Vagina (tissue), 2 donors: ENCODE measurements at regions not wholly inside any gene's neighbourhood (a gene's known extent, or its start where the extent isn't known, plus 50 kb on each side); places are given as distances from the start of the nearest gene placed in this dataset.

Experiments
- DNase-seq, 2 donors: peaks; one replicate each; pipeline ENCODE4 v3.0.0-alpha.2; 2017; ENCODE audit errors: extremely low spot score in 2 of 2
- H3K27ac ChIP-seq: fragments of 200-600 bp; sonication (generic); one replicate; pipeline ENCODE4 v1.5.1; 2019
- H3K27me3 ChIP-seq: fragments of 200-600 bp; sonication (generic); one replicate; pipeline ENCODE4 v1.5.1; 2019
- H3K36me3 ChIP-seq, 2 donors: fragments of 200-600 bp; sonication (generic); one replicate each; pipeline ENCODE4 v1.5.1; 2017 to 2019
- H3K4me1 ChIP-seq: fragments of 200-600 bp; sonication (generic); one replicate; pipeline ENCODE4 v1.5.1; 2019
- H3K4me3 ChIP-seq, 2 donors: fragments of 200-600 bp; sonication (generic); 1 replicate in 1 of 2; 2 replicates in 1 of 2; pipeline ENCODE4 v1.5.1; 2016 to 2019
- H3K9me3 ChIP-seq: fragments of 200-600 bp; sonication (generic); one replicate; pipeline ENCODE4 v1.5.1; 2019
- POLR2A ChIP-seq, 2 donors: fragments of 450-650 bp; IDR thresholded peaks; one replicate each; pipeline ENCODE4 v1.6.1; 2017; ENCODE audit warnings: antibody characterized with exemption in 2 of 2, mild to moderate bottlenecking in 2 of 2, moderate library complexity in 2 of 2
- POLR2AphosphoS5 ChIP-seq, 2 donors: sonication (generic); formaldehyde crosslinking; IDR thresholded peaks; one replicate each; pipeline ENCODE4 v1.9.0; 2017; ENCODE audit warnings: antibody characterized with exemption in 2 of 2, mild to moderate bottlenecking in 2 of 2, low read depth in 1 of 2; ENCODE audit not compliant: insufficient read depth in 1 of 2
- intact Hi-C: fragments of 100-400 bp; cut with DNase I; formaldehyde crosslinking; loops from one replicate; pipeline ENCODE4 v1.15.1; 2023
- TF ChIP-seq, protein P1 (sequence below), 3 experiments: fragments of 450-650 bp in 2 of 3; fragments of 200-600 bp in 1 of 3; sonication (generic) in 1 of 3; IDR thresholded peaks; one replicate each; pipeline ENCODE4 v1.5.1; 2017 to 2019; ENCODE audit warnings: antibody characterized with exemption in 3 of 3, mild to moderate bottlenecking in 2 of 3, moderate library complexity in 2 of 3

DNA sequence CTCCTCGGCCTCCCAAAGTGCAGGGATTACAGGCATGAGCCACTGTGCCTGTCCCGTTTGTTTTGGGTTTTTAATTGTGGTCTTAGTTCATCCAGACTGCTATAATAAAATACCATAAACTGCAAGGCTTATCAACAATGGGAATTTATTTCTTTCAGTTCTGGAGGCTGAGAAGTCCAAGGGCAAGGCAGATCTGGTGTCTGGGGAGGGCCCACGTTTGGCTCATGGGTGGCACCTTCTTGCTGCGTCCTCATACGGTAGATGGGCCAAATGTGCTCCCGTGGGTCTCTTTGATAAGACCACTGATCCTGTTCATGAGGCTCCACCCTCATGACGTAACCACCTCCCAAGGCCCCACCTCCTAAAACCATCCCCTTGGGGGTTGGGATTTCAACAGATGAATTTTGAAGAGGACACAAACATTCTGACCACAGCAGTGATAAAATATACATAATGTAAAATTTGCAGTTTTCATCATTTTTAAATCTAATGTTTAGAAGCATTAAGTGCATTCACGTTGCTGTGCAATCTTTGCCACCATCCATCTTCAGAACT is 133.4 kb upstream of the ERRFI1 start:
- no peak overlapping the region for H3K4me3 ChIP-seq
- DNase-seq, result no peak
- no peaks in the 10 kb centered on the region for H3K9me3 ChIP-seq
- intact Hi-C loops, result no loop called here
- H3K36me3 ChIP-seq, result no peaks in the 10 kb centered on the region
- no peak overlapping the region for H3K27ac ChIP-seq
- H3K27me3 ChIP-seq, result no peaks in the 10 kb centered on the region
- no peaks in the 10 kb centered on the region for H3K4me1 ChIP-seq
- TF ChIP-seq, protein P1, sequence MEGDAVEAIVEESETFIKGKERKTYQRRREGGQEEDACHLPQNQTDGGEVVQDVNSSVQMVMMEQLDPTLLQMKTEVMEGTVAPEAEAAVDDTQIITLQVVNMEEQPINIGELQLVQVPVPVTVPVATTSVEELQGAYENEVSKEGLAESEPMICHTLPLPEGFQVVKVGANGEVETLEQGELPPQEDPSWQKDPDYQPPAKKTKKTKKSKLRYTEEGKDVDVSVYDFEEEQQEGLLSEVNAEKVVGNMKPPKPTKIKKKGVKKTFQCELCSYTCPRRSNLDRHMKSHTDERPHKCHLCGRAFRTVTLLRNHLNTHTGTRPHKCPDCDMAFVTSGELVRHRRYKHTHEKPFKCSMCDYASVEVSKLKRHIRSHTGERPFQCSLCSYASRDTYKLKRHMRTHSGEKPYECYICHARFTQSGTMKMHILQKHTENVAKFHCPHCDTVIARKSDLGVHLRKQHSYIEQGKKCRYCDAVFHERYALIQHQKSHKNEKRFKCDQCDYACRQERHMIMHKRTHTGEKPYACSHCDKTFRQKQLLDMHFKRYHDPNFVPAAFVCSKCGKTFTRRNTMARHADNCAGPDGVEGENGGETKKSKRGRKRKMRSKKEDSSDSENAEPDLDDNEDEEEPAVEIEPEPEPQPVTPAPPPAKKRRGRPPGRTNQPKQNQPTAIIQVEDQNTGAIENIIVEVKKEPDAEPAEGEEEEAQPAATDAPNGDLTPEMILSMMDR (IDR thresholded peaks at IDR 0.05), result no peak
- no peak for TF ChIP-seq POLR2AphosphoS5 (IDR thresholded peaks at IDR 0.05; ENCODE audit: insufficient read depth in 1 of 2, low read depth in 1 of 2)
- TF ChIP-seq POLR2A (IDR thresholded peaks at IDR 0.05), result no peak

DNA sequence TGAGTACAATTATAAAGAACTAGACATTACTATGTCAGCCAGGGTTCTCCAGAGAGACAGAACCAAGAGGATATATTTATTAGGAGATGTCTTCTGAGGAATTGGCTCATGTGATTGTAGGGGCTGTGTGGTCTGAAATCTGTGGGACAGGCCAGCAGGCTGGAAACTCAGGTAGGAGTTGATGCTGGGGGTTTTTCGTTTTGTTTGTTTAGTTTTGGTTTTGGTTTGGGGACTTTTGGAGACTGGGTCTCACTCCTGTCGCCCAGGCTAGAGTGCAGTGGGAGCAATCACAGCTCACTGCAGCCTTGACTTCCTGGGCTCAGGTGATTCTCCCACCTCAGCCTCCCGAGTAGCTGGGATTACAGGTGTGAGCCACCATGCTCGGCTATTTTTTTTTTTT is 132.9 kb upstream of the ERRFI1 start:
- no peaks in the 10 kb centered on the region for H3K4me1 ChIP-seq
- H3K4me3 ChIP-seq, result no peak overlapping the region
- intact Hi-C loops, result no loop called here
- H3K9me3 ChIP-seq, result no peaks in the 10 kb centered on the region
- H3K27ac ChIP-seq, result no peak overlapping the region
- DNase-seq, result no peak
- H3K36me3 ChIP-seq, result no peaks in the 10 kb centered on the region
- H3K27me3 ChIP-seq, result no peaks in the 10 kb centered on the region
- TF ChIP-seq POLR2AphosphoS5 (IDR thresholded peaks at IDR 0.05; ENCODE audit: insufficient read depth in 1 of 2, low read depth in 1 of 2), result no peak
- no peak for TF ChIP-seq POLR2A (IDR thresholded peaks at IDR 0.05)
- TF ChIP-seq, protein P1 (IDR thresholded peaks at IDR 0.05), result no peak

DNA sequence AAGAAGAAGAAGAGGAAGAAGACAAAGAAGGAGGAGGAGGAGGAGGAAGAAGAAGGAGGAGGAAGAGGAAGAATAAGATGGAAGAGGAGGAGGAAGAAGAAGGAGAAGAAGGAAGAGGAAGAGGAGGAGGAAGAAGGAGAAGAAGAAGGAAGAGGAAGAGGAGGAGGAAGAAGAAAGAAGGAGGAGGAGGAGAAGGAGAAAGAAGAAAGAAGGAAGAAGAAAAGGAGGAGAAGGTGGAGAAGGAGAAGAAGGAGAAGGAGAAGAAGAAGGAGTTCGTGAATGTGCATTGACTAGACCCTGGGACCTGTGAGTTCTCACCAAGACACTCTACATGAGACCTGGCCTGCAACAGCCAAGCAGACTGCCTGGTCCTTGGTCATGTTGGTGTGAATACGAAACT is 131.7 kb upstream of the ERRFI1 start:
- no peak overlapping the region for H3K4me3 ChIP-seq
- no peaks in the 10 kb centered on the region for H3K36me3 ChIP-seq
- H3K27me3 ChIP-seq, result no peaks in the 10 kb centered on the region
- TF ChIP-seq, protein P1 (IDR thresholded peaks at IDR 0.05), result no peak
- TF ChIP-seq POLR2A (IDR thresholded peaks at IDR 0.05) (no peak), POLR2AphosphoS5 (IDR thresholded peaks at IDR 0.05; ENCODE audit: insufficient read depth in 1 of 2, low read depth in 1 of 2) (no peak)
- DNase-seq, result no peak
- H3K27ac ChIP-seq, result no peak overlapping the region
- no peaks in the 10 kb centered on the region for H3K4me1 ChIP-seq
- intact Hi-C loops, result no loop called here
- no peaks in the 10 kb centered on the region for H3K9me3 ChIP-seq

DNA sequence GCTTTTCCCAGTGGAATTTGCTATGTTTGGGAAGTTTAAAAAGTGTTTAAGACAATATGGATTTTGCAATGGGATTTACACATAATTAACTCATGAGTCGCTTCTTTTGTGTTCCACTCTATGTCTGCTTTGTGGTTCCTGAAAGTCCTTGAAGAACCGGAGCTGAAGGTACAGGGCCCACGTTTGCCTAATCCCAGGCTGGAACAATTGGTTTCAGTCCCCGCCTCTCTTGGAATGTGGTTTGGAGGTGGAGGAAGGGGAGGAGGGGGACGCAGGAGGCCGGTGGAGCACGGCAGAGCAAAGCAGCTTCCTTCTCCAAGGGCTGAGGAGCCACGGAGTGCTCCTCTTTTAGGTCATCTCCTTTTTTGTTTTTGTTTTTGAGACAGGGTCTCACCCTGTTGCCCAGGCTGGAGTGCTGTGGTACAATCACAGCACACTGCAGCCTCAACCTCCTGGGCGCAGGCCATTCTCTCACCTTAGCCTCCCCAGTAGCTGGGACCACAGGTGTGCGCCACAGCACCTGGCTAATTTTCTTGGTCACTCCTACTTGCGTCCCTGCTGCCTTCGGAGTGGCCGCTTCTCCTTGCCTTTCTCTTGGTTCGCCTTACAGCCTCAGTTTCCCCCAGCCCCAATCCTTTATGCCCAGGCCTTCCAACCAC is 129.5 kb upstream of the ERRFI1 start:
- DNase-seq, result no peak
- no peaks in the 10 kb centered on the region for H3K27me3 ChIP-seq
- H3K4me3 ChIP-seq, result no peak overlapping the region
- H3K36me3 ChIP-seq, result no peaks in the 10 kb centered on the region
- intact Hi-C loops, result no loop called here
- H3K27ac ChIP-seq, result no peak overlapping the region
- H3K9me3 ChIP-seq, result no peaks in the 10 kb centered on the region
- no peaks in the 10 kb centered on the region for H3K4me1 ChIP-seq
- TF ChIP-seq POLR2AphosphoS5 (IDR thresholded peaks at IDR 0.05; ENCODE audit: insufficient read depth in 1 of 2, low read depth in 1 of 2) (no peak), POLR2A (IDR thresholded peaks at IDR 0.05) (no peak)
- TF ChIP-seq, protein P1 (IDR thresholded peaks at IDR 0.05), result no peak

DNA sequence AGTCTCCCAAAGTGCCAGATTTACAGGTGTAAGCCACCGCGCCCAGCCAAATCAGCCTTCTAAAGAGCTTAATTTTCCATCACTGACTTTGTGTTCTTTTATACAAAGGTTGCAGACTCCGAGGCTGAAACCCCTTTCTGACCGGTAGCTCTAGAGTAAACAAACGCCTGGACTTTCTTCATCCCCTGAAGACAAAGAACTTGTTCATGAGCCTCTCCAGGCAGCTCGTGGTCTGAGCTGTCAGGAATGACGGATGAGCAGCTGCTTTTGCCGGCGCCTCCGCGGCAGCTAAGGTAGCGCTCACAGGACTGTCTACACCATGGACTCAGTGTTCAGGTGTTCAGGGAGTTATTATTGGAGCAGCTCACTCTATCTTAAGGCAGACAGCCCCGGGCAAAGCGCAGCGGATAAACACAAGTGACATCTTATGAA is 128.5 kb upstream of the ERRFI1 start:
- Histone ChIP-seq H3K27ac (no peak overlapping the region), H3K4me1 (no peaks in the 10 kb centered on the region), H3K36me3 (no peaks in the 10 kb centered on the region), H3K27me3 (no peaks in the 10 kb centered on the region), H3K4me3 (no peak overlapping the region), H3K9me3 (no peaks in the 10 kb centered on the region)
- no peak for DNase-seq
- intact Hi-C loops, result no loop called here
- TF ChIP-seq POLR2A (IDR thresholded peaks at IDR 0.05), result no peak
- no peak for TF ChIP-seq POLR2AphosphoS5 (IDR thresholded peaks at IDR 0.05; ENCODE audit: insufficient read depth in 1 of 2, low read depth in 1 of 2)
- TF ChIP-seq, protein P1 (IDR thresholded peaks at IDR 0.05), result no peak
